ENCODE measurements at regions not wholly inside any gene's neighbourhood (a gene's known extent, or its start where the extent isn't known, plus 50 kb on each side); places are given as distances from the start of the nearest gene placed in this dataset.
"Not testable (repeated sequence)": the region's sequence is repeated elsewhere in the genome, so short reads cannot be mapped to it uniquely, and the experiment has no call there.

DNA sequence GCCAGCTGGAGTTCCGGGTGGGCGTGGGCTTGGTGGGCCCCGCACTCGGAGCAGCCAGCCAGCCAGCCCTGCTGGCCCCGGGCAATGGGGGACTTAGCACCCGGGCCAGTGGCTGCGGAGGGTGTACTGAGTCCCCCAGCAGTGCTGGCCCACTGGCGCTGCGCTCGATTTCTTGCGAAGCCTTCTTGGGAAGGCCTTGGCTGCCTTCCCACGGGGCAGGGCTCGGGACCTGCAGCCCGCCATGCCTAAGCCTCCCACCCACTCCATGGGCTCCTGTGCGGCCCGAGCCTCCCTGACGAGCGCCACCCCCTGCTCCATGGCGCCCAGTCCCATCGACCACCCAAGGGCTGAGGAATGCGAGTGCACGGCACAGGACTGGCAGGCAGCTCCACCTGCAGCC lies 321.6 kb downstream of the SH2D4B start:
- not testable (repeated sequence) for DNase-seq (ENCODE audit: low read depth)

DNA sequence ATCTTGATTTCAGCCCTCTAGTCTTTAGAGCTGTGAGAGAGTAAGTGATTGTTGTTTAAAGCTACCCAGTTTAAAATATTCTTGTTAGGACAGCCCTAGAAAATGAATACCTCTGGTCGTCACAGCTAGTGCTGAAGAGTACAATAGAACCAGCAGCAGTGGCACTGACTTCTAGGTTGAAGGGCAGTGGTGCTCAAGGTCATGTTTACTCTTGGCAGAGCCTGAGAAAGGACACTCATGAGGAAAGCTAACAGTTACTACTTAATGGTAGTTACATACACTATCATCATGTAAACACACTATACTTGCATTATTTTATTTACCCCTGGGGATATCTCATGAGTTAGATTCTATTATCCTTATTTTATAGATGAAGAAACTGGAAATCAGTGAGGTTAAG lies 323.0 kb downstream of the SH2D4B start:
- no peak for DNase-seq (ENCODE audit: low read depth)

DNA sequence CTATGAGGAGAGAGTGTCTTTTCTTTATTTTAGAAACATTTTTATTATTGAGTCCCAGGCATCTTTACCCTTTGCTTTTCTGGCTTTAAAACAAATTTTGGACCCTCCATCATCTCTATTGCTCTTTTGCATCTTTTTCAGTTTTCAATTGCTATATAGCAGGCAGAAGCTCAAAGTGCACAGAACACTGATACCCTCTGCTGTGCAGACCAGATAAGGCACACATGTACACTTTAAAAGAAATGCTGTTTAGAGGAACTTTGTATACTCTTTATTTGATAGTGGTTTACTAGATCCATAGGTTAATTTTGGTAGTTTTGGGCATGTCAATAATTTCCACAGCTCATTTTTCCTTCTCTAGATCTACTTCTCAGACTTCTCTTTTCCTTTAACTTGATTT lies 324.2 kb downstream of the SH2D4B start:
- no peak for DNase-seq (ENCODE audit: low read depth)

DNA sequence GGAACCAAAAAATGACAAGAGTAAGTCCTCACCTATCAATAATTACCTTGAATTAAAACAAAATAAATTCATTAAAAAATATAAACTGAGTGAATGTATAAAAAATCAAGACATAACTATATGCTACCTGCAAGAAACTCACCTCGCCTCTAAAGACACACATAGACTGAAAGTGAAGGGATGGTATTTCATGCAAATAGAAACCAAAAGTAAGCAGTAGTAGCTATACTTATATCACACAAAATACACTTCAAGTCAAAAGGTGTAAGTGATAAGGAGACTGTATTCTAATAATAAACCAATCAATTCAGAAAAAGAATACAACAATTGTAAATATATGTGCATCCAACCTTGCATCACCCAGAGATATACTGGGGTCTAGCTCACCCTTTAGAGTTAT lies 332.6 kb downstream of the SH2D4B start:
- DNase-seq (ENCODE audit: low read depth) = no peak

DNA sequence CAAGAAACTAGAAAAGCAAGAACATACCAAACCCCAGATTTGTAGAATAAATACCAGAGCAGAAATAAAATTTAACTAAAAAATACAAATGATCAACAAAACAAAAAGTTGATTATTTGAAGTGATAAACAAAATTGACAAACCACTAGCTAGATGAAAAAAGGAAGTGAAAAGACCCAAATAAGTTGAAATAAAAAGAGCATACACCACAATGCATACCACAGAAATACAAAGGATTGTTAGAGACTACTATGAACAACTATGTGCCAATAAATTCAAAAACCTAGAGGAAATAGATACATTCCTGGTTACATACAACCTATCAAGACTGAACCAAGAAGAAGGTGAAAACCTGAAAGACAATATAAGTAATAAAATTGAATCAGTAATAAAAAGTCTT lies 333.4 kb downstream of the SH2D4B start:
- no peak for DNase-seq (ENCODE audit: low read depth)

DNA sequence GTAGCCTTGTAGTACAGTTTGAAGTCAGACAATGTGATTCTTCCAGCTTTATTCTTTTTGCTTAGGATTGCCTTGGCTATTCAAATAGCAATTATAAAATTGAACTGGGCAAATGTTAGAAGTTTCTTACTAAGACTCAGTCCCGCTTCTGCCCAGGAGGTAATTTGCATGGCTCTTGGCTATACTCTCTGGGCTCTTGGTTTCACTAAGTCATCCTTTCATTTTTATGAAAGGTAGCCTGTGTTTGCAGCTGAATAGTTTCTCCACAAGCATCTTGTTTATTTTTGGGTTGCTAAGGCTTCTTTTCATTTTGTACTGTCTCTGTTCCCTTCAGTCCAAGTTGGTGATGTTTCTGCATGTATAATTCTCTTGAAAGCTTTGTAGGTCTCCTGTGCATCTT lies 340.6 kb downstream of the SH2D4B start:
- no peak for DNase-seq (ENCODE audit: low read depth)

DNA sequence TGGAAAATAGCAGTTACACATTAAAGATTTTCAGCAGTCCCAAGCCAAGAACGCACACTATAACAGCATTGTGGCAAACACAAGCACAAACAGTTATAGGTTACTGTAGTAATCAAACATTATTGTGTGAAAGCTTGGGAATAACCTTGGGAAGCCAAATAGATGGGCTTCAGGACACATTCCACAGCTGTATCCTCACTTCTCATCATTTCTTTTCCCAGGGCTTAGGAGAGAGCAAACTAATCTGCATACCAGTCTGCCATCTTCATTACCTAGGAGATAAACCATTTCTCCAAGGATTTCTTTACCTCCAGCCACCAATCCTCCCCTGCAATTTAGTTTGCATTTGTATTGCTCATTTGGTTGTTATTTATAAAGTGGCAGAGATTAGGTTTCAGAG lies 352.4 kb downstream of the SH2D4B start:
- no peak for DNase-seq (ENCODE audit: low read depth)

DNA sequence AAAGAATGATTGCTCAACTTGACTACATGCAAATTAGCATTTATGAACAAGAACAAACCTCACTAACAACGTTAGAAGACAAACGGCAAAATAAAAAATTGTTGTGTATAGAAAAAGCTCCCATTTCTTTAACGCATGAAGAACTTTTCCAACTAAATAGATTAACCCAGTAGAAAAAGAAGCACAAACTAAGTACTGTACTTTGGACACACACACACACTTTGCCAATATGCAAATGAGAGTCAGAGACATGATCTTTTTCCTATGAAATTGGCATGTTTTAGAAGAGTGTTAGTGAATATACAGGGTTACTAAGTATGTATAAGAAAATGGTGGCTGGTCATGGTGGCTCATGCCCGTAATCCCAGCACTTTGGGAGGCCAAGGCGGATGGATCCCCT lies 355.6 kb downstream of the SH2D4B start:
- DNase-seq (ENCODE audit: low read depth) = no peak

DNA sequence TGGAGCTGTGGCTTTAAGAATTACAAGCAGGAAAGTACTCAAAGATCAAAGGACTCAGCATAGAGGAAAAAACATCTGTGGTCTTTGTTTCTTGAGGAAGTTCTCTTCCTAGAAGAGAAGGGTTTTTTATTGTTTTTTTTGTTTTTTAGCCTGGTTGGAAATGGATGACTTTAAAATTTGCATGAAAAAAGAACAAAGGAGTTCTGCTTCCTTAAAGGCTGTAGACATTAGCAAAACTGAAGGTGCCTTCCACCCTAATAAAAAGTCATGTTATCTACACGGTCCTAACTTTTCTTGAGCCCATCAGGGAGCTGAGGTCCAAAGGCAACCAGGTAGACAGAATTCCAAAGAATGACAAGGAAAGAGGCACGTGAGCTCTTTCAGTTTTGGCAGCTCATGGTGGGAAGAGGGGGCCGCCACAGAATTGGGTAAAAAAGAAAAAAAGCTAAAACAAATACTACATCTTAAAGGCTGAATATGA lies 356.6 kb downstream of the SH2D4B start:
- no peak for DNase-seq (ENCODE audit: low read depth)

DNA sequence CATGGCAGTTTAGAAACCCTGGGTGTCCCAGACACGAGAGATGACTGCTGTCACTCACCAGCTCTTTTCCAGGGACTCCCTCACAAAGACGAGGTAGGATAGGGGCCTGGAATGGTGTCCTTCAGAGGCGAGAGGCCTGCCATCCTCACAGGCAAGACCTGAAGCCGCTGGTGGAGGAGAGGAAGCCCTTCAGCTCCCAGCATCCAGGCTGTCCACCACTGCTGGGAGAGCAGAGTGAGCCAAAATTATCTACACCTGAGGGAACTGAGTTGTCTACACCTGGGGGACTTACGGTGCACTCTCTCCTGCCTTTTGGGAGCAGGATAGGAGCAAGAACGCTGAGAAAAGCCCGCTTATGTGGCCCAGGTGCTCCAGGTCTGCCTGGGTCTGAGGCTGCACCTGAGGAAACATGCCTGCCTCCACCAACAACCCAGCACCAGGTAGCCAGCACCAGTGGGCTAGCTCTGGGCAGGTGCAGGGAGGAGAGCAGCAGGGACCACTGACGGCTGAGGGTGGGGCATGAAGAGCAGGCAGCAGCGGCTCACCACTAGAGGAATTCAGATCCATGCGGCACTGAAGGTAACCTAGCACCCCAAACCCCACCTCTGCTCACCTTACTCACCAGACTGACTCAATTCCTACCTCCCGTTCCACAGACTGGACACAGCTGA lies 357.2 kb downstream of the SH2D4B start:
- no peak for DNase-seq (ENCODE audit: low read depth)

DNA sequence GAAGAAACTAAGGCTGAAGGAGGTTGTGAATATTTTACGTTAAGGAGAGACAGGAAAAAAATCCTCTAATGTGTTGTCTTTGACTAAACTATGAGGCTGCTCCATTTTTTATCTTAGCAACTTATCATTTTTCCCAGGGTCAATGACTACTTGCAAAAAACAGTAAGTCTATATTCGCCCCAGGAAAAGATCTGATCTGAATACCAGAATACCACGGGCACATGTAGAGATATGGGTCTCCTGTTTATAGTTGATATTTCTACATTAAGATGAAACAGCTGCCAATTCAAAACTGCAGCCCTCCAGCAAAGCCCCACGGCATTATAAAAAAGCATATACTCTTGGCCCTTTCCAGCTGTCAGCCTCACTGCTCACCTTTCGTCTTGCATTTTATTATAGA lies 358.4 kb downstream of the SH2D4B start:
- DNase-seq (ENCODE audit: low read depth) = no peak

DNA sequence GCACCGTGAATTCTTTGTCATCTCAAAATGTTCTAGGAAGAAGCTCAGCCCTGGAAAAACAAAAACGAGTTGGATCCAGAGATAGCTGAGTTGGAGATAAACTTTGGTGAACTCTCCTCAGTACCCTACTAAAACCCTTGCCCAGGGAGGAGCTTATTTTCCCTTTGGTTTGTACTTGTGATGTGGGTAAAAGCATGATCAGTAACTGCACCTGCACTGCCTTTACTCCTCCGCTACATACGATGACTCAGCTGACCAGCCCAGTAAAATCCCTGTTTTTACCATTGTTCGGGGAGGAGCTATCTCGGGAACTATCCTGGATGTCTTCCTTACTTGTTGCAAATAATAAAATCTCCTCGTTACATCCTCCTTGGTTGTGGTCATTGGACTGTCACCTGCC lies 359.3 kb downstream of the SH2D4B start:
- no peak for DNase-seq (ENCODE audit: low read depth)

DNA sequence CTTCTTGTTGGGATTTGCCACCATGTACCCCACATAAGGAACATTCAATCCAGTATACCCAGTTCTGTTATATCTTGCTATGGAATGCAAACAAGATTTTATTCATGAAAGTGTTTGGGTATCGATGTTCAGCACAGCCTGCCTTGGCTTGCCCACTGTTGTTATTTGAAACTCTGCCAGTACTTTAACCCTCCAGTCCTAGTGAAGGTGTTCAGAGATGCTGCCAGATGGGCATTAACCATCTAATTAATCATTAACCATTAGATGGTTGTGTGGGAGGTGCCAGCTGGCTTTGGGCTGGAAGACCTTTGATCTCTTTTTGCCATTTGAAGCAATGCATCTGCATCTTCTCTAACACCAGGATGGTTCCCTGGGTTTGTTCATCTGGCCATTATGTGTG lies 363.0 kb downstream of the SH2D4B start:
- DNase-seq (ENCODE audit: low read depth) = no peak

DNA sequence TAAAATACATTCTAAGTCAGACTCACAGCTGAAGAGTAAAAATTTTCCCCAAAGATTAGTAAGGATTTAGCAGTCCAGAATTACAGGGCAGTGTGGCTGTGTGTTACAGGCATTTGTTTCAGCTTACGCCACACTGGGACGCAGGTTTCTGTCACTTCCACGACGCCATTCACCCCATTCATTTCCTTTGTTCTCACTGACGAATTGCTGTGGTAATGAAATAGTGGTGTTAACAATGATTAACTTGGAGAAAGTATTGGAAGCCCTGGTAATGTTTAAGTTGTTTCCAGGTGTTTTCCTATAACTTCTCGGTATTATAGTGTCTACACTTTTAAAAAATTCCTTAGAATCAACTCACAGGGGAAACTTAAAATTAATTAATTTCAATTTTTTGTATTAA lies 370.9 kb downstream of the SH2D4B start:
- DNase-seq (ENCODE audit: low read depth) = no peak

DNA sequence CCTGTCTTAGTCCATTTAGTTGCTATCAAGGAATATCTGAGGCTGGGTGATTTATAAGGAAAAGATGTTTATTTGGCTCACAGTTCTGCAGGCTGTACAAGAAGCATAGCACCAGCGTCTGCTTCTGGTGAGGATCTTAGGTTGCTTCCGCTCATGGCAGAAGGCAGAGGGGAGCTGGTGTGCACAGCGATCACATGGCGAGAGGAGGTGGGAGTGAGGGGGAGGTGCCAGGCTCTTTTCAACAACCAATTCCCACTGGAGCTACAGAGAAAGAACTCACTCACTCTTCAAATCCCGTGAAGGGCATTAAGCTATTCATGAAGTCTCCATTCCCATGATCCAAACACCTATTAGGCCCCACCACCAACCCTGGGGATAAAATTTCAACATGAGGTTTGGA lies 371.6 kb downstream of the SH2D4B start:
- no peak for DNase-seq (ENCODE audit: low read depth)

DNA sequence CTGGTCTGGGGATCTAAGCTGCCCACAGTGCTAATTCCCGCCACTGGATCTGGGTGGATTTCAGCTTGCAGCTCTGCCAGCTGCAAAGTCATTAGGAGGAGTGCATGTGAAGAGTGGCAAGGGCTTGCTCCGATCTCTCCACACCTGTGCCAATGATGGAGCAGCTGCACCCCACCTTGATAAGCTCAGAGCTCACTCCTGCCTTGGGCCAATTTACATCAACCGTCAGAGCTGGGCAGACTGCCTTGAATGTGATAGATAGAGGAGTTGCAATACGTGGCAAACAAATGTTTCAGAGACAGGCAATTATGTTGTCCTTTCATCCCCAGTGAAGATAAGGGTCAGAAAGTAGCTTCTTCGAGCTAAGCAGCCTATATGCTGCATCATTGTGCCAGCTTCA lies 379.9 kb downstream of the SH2D4B start:
- DNase-seq (ENCODE audit: low read depth) = no peak

DNA sequence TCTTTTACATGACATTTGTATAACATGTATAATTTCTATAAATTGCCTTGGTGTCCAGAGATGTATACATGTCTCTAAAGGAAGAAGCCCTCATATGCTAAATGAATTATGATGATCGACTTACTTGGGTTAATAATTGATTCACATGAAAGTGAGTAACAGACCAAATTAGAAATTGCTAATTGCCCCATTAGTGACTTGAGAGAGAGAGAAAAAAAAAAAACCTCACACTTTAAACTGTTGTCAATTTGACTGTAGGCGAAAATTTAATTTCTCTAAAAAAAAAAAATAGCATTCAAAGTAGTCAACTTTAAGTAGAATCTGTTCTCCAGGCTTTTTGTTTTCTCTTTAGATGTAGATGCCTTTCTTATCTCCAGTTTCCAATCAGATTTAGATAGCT lies 383.3 kb downstream of the SH2D4B start:
- no peak for DNase-seq (ENCODE audit: low read depth)

DNA sequence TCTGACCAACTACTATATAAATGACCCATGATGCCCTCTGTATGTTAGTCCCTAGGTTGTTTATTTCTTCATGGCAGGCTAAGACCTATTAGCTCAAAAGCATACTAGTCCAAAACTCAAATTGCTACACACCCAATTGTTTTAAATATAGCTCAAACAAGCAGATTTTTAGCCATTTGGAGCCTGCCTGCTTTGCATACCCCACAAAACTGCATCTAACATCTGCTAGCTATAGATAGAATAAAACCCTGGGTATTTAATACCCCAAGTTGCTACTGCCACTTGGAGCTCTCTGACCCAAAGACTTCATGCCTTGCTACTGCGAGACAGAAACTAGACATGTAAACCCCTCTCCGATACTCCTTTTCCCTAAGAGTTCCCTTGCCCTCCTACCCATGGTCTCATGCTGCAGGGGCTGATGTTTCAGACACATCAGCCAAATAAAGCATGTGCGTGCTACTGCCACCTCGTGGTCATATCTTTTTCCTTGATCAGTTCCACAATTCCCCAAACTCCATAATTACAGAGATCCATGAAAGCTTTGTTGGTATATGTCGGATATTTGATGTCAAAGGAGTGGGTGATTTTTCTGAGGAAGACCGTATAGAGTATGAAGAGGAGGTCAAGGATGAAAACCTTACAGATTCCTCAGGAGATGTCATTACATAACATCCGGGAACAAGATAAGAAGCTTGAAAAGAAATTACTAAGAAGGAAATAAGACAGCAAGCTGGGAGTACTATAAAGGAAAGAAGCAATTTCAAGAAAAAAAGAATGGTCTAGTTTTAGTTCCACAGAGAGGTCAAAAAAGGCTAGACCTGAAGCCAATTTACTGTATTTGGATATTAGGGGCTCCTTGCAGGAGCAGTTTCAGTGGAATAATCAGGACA lies 386.6 kb downstream of the SH2D4B start:
- peak; percentile 3 for DNase-seq (ENCODE audit: low read depth)

DNA sequence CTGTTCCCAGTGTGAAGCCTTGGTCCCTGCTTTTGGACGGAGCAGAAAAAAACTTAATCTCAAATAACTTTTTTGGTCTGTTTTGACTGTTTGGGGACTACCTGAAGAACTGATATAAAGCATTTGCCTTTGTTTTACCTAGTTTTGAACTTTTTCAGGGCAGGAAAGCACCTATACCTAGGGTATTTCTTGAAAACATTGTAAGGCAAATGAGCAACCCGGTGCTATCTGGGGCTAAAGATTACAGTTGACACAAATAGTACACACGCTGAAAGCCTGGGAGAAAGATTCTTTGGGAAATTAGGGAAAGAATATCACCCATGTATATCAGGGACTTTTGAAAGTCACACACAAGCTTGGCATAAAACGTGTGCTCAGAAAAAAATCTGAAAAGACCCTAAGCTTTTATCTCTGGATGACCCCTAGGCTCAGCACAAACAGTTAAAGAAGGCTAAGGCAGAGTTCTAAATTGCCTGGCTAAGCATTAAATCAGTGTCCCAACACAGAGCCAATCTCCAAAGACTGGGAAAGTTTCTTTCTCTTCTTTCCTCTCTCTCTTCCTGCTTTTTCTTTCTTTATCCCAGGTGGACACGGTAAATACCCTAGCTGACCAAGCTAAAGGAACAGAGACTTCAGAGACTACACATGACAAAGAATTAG lies 389.8 kb downstream of the SH2D4B start:
- no peak for DNase-seq (ENCODE audit: low read depth)

DNA sequence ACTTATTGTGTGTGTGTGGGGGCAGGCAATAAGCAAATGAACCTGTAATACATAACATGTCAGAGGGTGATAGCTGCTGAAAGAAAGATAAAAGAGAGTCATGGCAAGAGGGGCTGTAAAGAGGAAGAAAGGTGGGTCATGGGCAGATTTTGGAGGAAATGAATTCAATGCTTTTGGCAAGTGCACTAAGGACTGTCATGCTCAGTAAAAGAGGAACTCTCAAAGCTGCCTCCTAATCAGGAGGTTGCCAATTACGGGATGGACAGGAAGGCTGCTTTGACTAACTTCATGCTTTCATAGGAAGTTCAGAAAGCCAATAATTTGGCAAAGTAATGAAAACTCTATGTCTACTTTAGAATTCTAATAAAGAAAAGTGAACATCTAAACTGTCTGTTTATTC lies 401.2 kb downstream of the SH2D4B start:
- no peak for DNase-seq (ENCODE audit: low read depth)

DNA sequence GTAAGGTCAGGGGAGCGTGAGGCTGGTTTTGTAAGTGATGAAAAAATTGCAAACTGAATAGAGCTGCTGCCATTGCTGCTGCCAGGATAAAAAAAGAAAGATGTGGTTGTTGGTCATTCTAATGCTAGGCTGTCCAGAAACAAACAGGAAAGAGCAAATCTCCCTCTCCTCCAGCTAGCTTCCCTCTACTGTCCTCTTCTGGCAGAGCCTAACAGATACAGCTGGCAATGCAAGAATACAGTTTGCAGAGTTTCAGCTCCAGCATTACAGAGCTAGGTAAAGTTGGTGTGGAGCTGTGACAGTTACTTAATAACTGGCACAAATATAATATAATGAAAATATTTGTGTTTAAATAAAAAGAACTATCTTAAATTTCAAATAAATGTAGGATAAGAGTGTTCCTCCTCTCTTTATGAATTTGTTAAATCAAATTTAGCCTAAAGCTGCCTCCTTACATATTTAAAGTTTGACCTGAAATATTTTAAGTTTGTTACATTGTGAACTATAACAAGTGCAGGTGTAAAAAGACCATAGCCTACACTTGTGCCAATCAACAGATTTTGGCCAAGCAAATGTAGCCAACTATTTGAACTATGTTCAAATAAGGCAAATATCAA lies 407.7 kb downstream of the SH2D4B start:
- no peak for DNase-seq (ENCODE audit: low read depth)

DNA sequence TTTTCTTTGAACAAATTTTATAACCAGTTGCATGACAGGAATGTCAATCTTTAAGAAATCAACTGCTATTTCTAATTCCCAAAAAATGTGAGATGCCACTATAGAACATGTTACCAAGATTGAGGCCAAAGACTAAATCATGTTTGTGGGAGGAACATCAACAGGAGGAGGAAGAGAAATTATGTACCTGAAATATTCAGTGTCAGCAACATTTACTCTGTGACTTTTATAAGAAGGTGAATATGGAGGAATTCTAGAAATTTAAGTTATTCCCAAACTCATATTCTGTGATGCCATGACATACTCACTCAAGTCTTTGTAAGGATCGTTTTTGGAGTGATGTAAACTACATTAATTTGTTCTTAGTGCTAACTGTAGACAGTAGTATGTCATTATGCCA lies 408.4 kb downstream of the SH2D4B start:
- no peak for DNase-seq (ENCODE audit: low read depth)
